ENCODE measurements at regions not wholly inside any gene's neighbourhood (a gene's known extent, or its start where the extent isn't known, plus 50 kb on each side); places are given as distances from the start of the nearest gene placed in this dataset.
"Not testable (repeated sequence)": the region's sequence is repeated elsewhere in the genome, so short reads cannot be mapped to it uniquely, and the experiment has no call there.

DNA sequence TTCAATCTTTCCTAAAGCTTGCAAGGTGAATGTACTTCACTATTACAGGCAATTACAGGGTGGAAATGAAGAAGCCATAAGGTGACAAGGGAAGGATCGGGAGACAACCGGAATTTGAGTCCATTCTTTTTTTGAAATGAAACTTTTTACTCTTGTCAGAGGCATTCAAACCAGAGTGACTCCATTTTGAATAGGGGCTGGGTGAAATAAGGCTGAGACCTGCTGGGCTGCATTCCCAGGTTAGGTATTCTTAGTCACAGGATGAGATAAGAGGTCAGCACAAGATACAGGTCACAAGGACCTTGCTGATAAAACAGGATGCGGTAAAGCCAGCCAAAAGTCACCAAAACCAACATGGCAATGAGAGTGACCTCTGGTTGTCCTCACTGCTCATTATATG, 363.3 kb downstream of the TYW1 start:
- no peak for DNase-seq (ENCODE audit: low read depth in 2 of 2)

DNA sequence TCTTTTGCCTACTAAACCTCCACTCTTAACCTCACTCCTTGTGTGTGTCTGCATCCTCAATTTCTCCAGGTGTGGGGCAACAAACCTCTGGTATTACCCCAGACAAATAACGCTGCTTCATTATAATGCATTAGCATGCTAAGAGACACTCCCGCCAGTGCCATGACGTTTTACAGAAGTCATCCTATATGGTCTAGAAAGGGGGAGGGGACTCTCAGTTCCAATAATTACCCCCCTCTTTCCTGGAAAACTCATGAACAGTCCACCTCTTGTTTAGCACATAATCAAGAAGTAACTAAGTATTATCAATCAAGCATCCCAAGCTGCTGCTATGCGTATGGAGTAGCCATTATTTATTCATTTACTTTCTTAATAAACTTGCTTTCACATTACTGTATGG, 364.5 kb downstream of the TYW1 start:
- DNase-seq (ENCODE audit: low read depth in 2 of 2): no peak

DNA sequence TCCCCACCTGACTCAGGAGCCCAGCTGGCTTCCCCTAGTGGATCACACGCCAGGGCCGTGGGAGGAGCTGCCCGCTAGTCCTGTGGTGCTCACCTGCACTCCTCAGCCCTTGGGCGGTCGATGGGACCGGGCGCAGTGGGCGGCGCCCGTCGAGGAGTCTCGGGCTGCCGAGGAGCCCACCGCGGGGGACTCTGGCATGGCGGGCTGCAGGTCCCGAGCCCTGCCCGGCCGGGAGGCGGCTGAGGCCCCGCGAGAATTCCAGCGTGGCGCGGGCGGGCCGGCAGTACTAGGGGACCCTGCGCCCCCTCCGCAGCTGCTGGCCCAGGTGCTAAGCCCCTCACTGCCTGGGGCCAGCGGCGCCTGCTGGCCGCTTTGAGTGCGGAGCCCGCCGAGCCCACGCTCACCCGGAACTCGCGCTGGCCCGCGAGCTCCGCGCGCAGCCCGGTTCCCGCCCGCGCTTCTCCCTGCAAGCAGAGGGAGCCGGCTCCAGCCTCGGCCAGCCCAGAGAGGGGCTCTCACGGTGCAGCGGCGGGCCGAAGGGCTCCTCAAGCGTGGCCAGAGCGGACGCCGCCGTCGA, 367.9 kb downstream of the TYW1 start:
- no peak for DNase-seq (ENCODE audit: low read depth in 2 of 2)

DNA sequence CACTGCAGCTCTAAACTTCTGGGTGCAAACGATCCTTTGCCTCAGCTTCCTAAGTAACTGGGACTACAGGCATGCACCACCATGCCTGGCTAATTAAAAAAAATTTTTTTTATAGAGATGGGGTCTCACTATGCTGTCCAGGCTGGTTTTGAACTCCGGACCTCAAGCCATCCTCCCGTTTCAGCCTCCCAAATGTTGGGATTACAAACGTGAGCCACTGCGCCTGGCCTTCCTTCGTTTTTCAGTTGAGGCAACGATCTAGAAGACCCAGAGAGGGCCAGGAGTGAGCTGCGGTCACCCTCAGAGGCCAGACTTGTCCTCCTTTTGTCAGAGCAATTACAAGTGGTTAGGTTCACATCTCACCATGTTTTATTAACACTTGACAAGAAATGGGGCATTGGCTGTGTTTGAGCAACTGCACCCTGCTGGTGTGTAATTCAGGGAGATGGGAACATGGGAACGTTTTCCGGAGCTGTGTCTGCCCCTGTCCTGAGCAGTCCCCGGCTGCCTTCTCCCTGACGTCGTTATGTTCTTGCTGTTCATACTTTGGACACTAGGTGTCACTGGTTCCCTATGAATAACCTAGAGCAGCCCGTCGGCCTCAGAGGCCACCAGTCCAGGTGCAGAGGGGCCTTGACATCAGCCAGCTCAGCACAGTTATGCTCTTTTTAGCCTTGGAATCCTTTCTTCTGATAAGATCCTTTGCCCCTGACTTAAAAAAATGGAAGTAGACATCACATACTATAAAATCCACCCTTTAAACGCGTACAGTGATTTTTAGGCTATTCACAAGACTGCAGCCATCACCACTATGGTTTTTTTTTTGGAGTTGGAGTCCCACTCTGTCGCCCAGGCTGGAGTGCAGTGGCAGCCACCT, 375.0 kb downstream of the TYW1 start:
- DNase-seq (ENCODE audit: low read depth in 2 of 2): peak; percentile 21 to 30

DNA sequence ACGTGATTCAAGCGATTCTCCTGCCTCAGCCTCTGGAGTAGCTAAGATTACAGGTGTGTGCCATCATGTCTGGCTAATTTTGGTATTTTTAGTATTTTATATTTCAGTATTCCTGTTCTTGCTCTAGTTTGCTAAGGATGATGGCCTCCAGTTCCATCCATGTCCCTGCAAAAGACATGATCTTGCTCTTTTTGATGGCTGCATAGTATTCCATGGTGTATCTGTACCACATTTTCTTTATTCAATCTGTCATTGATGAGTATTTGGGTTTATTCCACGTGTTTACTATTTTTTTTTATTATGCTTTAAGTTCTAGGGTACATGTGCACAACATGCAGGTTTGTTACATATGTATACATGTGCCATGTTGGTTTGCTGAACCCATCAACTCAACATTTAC, 376.8 kb downstream of the TYW1 start:
- DNase-seq (ENCODE audit: low read depth in 2 of 2): not testable (repeated sequence)

DNA sequence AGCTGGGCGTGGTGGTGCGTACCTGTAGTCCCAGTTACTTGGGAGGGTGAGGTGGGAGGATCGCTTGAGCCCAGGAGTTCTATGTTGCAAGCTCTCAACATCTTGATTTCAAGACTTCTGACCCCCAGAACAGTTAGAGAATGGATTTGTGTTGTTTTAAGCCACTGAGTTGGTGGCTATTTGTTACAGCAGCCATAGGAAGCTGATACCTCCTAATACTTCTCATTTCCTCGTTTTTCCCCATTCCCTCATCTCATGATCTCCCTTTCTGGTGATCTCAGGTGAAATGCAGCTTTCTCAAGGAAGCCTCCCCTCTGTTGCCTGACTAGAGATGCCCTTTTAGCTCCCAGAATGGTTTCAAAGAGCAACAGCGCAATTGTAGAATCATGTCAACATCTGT, 378.8 kb downstream of the TYW1 start:
- no peak for DNase-seq (ENCODE audit: low read depth in 2 of 2)

DNA sequence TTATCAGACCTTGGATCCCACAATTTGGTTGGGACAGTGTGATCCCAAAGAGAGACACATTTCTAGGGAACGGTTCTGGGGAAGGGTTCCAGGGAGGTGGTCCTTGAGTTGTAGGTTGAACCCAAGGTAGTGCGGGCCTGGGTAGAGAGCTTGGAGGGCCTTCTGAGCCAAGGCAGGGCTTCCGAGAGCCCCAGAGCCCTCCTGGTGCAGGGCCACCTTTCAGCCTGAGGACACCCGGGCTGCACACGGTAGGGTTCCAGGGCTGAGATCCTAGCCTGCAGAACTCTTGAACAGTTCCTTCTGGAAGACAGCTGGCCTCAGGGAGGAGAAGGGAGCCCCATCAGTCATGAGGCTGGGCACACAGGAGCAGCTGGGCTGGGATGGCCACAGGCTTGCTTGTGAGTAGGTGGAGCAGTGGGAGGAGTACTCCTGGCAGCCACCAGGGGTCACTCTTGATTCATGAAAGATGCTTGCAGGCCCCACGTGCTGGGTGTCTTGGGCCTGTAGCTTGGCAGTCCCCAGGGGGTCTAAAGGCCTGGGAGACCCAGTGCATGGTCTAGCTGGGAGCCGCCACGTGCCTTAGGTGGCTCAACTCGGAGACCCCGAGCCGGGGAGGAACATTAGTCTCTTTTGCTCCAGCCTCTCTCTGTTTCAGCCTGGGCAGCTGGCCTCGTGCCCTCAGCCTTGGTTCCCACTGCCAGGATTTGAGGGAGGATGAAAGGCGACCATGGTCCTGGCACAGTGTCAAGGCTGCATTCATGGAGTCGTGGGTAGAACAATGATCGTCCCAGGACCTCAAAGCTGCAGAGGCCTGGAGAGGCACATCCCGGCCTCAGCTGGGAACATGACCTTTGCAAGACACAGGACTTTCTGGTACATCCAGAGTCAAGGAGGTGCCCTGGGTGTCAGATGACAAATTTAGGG, 381.6 kb downstream of the TYW1 start:
- peak; percentile 37 to 57 for DNase-seq (ENCODE audit: low read depth in 2 of 2)

DNA sequence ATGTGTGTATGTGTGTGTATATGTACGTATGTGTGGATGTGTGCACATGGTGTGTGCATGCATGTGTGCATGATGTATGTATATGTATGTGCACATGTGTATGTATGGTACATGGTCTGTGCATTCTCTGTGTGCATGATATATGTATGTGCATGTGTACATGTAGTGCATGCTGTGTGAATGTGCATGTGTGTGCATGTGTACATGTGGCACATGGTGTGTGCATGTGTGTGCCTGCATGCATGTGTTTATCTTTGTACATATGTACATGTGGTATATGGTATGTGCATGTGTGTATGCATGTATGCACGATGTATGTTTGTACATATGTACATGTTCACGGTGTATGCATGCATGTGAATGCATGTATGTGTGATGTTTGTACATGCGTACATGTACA, 383.7 kb downstream of the TYW1 start:
- DNase-seq (ENCODE audit: low read depth in 2 of 2): no peak

DNA sequence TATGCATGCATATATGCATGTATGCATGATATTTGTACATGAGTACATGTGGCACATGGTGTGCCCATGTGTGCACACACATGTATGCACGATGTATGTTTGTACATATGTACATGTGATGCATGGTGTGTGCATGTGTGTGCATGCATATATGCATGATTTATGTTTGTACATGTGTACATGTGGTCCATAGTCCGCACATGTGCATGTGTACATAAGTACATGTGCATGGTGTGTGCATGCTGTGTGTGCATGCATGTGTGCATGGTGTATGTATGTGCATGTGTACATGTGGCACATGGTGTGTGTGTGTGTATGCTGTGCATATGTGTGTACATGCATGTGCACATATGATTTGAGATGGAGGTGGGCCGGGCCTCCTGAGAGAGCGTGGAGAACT, 384.2 kb downstream of the TYW1 start:
- no peak for DNase-seq (ENCODE audit: low read depth in 2 of 2)

DNA sequence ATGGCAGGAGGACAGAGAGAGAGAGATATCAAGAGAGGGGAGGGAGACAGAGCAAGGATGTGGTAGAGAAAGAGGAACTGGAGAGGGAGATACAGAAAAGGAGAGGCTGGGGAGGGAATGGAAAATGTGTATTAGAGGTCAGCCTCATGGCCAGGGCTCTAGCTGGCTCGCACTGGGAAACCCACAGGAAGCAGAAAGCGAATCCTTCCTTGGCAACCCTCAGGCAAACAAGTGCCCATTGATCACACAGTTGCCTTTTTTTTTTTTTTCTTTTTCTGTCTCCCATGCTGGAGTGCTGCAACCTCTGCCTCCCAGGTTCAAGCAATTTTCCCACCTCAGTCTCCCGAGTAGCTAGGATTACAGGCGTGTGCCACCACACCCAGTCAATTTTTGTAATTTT, 391.2 kb downstream of the TYW1 start:
- DNase-seq (ENCODE audit: low read depth in 2 of 2): no peak

DNA sequence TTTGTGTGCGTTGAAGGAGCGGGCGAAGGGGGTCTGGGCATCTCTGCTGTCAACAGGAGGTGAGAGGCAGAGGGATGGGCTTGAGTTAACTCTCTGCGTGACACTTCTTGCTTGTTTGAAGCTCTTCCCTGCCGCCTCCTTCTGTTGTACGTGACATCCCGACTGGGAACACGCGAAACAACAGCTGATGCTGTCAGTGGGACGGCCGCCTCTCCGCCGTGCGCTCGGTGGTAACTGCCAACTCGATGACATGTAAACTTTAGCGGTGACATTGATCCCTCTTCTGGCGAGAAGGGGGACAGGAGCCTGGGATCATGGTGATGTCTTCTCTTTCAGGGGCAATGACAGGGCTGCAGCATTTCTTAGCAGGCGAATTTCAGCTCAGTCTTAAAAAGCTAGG, 394.5 kb downstream of the TYW1 start:
- no peak for DNase-seq (ENCODE audit: low read depth in 2 of 2)

DNA sequence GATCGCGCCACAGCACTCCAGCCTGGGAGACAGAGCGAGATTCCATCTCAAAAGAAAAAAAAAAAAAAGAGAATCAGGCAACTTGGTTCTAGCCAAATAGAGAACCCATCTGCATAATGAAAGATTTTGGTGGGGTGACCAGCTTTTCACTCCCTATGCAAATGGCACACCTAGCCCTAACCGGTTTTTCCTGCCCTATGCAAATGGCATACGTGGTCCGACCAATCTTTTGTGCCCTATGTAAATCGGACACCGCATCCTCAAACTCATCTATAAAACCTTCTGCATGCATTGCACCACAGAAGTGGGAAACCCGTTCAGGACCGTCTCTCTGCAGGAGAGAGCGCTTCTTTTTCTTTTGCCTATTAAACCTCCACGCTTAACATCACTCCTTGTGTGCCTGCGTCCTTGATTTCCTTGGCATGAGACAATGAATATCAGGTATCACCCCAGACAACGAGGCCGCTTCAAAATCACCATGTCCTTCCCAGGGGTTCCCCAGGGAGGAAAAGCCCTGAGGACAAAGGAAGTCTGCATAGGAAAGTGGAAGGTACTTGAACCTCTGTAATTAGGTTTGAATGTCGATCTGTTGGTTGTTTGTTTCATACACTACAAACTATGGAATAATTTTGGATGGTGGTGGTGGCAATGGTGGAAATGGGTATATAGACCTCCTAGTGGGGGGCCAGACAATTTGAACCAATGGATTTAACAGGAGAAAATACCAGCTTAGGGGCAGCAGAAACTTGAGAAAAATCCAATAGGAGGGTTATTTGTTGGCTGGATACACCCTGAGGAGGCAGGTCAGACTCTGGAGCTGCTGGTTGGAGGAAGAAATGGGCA, 396.2 kb downstream of the TYW1 start:
- DNase-seq (ENCODE audit: low read depth in 2 of 2): no peak

DNA sequence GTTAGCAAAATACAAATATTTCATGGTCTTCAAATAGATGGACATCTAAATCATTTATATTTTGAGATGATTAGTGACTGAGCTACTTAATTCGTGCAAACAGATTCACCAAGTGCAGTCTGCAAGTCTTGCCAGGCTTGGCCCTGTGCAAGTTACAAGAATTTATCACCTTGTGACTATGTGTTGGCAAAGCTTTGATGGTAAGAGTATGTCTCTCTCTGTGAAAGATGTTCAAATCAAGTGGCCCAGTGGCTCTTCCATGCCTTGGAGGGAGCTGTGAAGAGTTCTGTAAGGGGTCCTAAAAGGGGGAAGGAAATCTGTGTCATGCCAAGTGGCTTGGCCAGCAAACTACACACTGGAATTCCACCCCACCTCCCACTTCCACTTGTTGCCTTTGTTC, 397.3 kb downstream of the TYW1 start:
- no peak for DNase-seq (ENCODE audit: low read depth in 2 of 2)

DNA sequence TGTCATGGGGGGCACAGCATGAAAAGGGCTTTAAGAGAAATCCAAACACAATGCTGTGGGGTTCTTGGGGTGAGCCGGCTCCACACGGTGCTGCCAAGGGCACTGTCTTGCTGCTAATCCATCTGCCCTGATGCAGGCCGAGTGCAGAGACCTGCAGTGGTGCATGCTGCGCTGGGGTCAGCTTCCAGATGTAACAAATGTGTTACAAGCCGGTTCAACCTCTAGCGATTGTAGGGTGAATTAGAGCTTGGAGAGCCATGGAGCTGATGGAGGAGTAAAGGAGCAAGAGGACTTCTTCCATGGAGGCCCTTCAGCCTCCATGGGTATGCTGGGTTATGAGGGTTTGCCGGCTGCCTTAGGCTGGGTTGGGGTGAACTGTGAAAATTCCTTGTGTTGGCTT, 402.3 kb downstream of the TYW1 start:
- DNase-seq (ENCODE audit: low read depth in 2 of 2): no peak

DNA sequence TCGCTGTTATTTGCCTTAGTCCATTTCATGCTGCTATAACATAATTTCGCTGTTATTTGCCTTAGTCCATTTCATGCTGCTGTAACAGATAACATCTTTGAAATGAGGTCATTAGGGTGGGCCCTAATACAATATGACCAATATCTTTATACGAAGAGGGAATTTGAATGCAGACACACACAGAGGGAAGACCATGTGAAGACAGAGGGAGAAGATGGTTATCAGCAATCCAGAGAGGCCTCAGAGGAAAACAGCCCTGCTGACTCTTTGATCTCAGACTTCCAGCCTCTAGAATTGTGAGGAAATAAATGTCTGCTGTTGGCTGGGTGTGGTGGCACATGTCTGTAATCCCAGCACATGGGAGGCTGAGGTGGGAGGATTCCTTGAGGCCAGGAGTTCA, 404.9 kb downstream of the TYW1 start:
- DNase-seq (ENCODE audit: low read depth in 2 of 2): no peak

DNA sequence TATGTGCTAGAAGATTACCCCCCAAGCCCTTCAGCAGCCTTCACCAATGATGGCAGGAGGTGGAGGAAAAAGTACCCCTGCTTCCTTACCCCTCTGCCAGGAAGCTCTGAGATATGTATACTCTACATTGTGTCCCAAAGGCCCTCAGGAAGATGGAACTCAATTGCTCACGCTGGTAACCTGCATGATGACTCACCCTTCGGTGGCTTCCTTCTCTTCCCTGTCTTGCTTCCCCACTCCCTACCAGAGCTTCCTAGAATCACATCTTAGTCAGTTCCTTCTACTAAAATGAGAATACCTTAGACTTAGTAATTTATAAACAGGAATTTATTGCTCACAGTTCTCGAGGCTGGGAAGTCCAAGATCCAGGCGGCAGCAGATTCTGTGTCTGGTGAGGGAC, 405.6 kb downstream of the TYW1 start:
- DNase-seq (ENCODE audit: low read depth in 2 of 2): no peak

DNA sequence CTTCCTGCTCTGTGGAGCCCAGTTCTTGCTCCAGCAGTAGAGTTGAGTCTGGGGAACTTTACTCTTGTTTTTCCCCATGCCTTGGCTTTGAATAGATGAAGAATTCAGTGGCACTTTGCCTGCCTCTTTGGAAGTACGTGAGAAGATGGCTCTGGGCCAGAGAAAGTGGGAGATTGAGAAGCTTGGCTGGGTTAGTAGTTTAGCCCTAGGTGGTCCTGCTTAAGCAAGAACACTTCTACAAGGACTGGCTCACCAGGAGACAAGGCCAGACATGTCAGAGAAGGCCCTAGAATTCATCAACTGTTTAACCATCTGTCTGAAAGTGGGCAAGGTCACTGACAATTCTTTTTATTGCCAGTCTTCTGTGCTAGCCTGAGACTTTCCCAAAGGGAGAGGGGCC, 410.3 kb downstream of the TYW1 start:
- DNase-seq (ENCODE audit: low read depth in 2 of 2): no peak

DNA sequence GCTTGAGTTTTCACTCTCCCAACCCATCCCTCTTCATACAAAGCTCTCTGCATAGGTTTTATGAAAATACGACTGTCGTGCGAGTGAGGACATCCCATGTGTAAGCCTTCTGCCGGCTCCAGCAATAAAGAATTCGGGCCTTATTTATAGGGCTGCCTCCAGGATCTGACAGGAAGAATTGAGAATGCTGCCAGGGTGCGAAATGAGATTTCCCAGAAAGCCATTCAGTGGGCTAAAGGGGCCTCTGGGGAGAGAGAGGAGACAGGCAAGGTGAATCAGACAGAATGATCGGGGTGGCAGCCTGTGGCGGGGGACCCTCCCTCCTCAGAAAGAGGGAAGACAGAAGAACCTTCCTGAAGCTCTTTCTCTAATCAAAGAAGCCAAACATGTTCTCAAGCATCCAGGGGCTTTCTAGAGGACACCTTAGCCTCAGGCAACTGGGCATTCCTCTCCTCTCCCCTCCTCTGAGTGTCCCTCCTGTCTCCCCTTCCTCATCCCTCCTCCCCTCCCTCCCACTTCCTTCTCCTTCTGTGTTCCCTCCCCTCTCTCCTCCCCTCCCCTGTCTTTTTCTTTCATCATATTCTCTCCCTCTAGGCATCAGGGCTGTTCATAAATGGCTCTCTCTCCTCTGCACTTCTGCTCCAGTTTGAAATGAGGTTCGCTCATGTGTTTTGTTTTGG, 410.9 kb downstream of the TYW1 start:
- DNase-seq (ENCODE audit: low read depth in 2 of 2): no peak

DNA sequence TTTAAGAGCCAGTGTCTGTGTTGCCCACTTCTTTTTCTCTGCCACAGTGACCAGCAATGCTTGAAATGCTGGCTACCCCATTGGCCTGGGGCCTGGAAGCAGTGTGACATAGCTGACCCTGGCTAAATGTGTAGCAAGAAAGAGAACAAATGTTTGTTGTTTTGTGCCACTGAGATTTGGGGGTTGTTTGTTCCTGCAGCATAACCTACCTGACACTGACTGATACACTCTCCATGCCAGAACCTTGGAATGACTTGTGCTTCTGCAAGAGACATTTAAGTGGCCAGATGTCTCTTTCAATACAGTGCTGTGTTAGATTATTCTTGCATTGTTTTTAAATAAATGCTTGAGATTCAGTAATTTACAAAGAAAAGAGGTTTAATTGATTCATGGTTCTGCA, 411.5 kb downstream of the TYW1 start:
- DNase-seq (ENCODE audit: low read depth in 2 of 2): no peak

DNA sequence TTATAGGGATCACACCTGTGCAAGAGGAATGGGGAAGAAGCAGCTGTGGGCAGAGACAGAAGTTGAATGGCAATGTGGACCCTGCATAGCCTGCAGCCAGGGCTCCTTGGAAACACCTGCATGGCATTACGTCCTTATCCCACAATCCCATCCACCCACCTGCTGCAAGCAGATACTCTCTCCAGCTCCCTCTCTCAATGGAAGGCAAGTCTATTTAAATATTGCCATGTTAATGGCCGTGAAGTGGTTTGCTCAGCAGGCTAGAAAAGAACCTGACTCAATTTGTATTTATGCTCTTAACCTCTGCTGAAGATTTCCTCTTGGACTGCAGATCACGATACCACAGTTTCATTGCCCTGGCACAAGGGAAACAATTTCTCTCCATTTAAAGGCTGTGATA, 417.0 kb downstream of the TYW1 start:
- no peak for DNase-seq (ENCODE audit: low read depth in 2 of 2)

DNA sequence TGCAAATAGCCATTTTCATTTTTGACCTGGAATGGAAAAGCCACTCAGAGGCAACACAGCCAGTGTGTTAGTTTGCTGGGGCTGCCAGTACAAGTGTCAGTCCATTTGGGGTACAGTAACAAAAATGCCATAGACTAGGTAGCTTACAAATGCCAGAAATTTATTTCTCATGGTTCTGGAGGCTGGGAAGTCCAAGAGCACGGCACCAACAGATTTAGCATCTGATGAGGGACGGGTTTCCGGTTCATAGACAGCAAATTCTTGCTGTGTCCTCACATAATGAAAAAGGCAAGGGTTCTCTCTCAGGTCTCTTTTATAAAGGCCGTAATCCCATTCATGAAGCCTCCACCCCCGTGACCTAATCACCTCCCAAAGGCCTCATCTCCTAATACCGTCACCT, 418.2 kb downstream of the TYW1 start:
- no peak for DNase-seq (ENCODE audit: low read depth in 2 of 2)
